KMS-11 (cell line): ENCODE measurements at regions not wholly inside any gene's neighbourhood (a gene's known extent, or its start where the extent isn't known, plus 50 kb on each side); places are given as distances from the start of the nearest gene placed in this dataset.

Source experiments
- H2AFZ ChIP-seq: fragments of 200-600 bp; sonication (generic); 2 replicates; pipeline ENCODE4 v1.6.1; 2016; ENCODE audit warnings: antibody characterized with exemption, mixed run types, low read depth
- H3K27ac ChIP-seq: fragments of 200-600 bp; sonication (generic); 2 replicates; pipeline ENCODE4 v1.6.1; 2016; ENCODE audit warnings: mild to moderate bottlenecking, mixed run types
- H3K27me3 ChIP-seq: fragments of 200-600 bp; sonication (generic); 2 replicates; pipeline ENCODE4 v1.6.1; 2017; ENCODE audit warnings: mild to moderate bottlenecking, low read depth, mixed run types, moderate library complexity; ENCODE audit not compliant: insufficient read depth
- H3K36me3 ChIP-seq: fragments of 200-600 bp; sonication (generic); 2 replicates; pipeline ENCODE4 v1.6.1; 2017; ENCODE audit warnings: mild to moderate bottlenecking, mixed run types; ENCODE audit not compliant: insufficient read depth
- H3K4me1 ChIP-seq: fragments of 200-600 bp; sonication (generic); 2 replicates; pipeline ENCODE4 v1.6.1; 2016; ENCODE audit warnings: mild to moderate bottlenecking, low read depth, mixed run types; ENCODE audit not compliant: poor library complexity, severe bottlenecking
- H3K4me2 ChIP-seq: fragments of 200-600 bp; sonication (generic); 2 replicates; pipeline ENCODE4 v1.7.0; 2016; ENCODE audit warnings: mild to moderate bottlenecking, mixed run types
- H3K4me3 ChIP-seq: fragments of 200-600 bp; sonication (generic); IDR thresholded peaks from 2 replicates; pipeline ENCODE4 v1.6.1; 2017; ENCODE audit warnings: low read depth, low read length, mixed read lengths; ENCODE audit not compliant: insufficient read depth
- H3K79me2 ChIP-seq: fragments of 200-600 bp; sonication (generic); 2 replicates; pipeline ENCODE4 v1.6.1; 2016; ENCODE audit warnings: low read depth, mixed run types; ENCODE audit not compliant: insufficient read depth
- H3K9ac ChIP-seq: fragments of 200-600 bp; sonication (generic); 2 replicates; pipeline ENCODE4 v1.6.1; 2016; ENCODE audit warnings: mild to moderate bottlenecking, mixed run types
- H4K20me1 ChIP-seq: fragments of 200-600 bp; sonication (generic); 2 replicates; pipeline ENCODE4 v1.6.1; 2016; ENCODE audit warnings: mild to moderate bottlenecking, mixed run types; ENCODE audit not compliant: insufficient read depth
- CTCF ChIP-seq: fragments of 200-600 bp; sonication (generic); conservative IDR thresholded peaks from 2 replicates; pipeline ENCODE4 v1.6.1; 2017; ENCODE audit warnings: low read depth, mild to moderate bottlenecking, antibody characterized with exemption, low read length, moderate library complexity, mixed read lengths

DNA sequence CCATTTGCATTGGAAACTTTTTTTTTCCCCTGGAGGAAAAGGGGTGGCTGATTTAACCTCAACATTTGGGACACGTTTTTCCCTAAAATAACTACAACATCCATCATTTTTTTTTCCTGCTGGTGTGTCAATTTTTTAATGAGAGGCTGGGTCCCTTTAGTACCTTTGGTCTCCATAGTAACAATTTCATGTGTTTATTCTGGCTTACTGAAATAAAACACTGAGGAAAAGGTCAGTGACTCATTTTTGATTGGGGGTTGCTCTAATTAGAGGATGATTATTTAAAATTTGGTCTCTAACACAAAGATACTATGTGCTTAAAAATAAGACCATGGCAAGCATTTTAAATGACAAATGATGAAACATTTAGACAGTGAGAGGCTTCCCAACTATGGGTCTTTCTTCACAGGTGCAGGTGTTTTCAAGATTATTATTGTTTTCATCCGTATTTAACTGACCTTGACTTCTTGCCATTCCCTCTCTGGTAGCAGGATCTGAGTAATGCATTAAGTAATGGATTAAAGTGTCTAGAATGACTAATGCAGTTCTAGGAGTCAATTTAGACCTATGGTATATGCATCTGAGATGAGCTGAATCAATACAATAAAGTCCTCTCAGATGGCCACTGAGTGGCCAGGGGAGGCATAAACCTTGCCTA, 406.4 kb downstream of the KCNRG start:
- no peak overlapping the region for H3K27ac ChIP-seq

GRCh38 chr13:50422181-50423148, 407.2 kb downstream of the KCNRG start:
- no peak for TF ChIP-seq CTCF
- Histone ChIP-seq H3K36me3 (no peaks in the 10 kb centered on the region), H2AFZ (no peak overlapping the region), H3K9ac (no peak overlapping the region), H3K4me3 (no peak overlapping the region), H3K4me1 (peaks cover 4% of the 10 kb centered on the region), H3K4me2 (no peak overlapping the region), H3K27me3 (no peaks in the 10 kb centered on the region), H3K27ac (no peak overlapping the region), H4K20me1 (no peaks in the 10 kb centered on the region), H3K79me2 (no peaks in the 10 kb centered on the region)

More for the DNA sequence above, 406.4 kb downstream of the KCNRG start:
- Histone ChIP-seq H2AFZ (no peak overlapping the region), H3K4me2 (no peak overlapping the region), H3K4me1 (no peaks in the 10 kb centered on the region), H3K9ac (no peak overlapping the region), H3K27me3 (no peaks in the 10 kb centered on the region), H3K79me2 (no peaks in the 10 kb centered on the region), H4K20me1 (no peaks in the 10 kb centered on the region), H3K36me3 (no peaks in the 10 kb centered on the region), H3K4me3 (no peak overlapping the region)
- no peak for TF ChIP-seq CTCF

DNA sequence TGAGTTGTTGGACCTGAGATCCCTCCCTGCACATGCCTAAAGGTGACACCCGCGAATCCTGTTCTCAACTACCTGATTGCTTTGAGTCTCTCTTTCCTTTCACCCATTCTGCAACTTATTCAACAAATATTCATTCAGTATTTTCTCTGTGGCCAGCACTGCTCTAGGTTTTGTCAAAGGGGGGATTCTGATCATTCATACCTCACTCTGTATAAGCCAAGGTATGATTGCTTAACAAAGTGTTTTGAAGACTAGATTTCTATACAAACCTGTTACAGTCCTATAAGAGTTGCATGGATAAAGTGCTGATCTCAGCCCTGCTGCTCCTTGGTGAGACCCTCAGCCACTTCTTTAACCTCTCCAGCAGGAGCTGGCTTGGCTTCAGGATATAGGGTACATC, 409.7 kb downstream of the KCNRG start:
- no peak overlapping the region for H2AFZ ChIP-seq
- H3K9ac ChIP-seq, result no peak overlapping the region
- no peaks in the 10 kb centered on the region for H3K36me3 ChIP-seq
- H3K27ac ChIP-seq, result no peak overlapping the region
- no peak for TF ChIP-seq CTCF
- no peak overlapping the region for H3K4me3 ChIP-seq
- no peaks in the 10 kb centered on the region for H4K20me1 ChIP-seq
- no peaks in the 10 kb centered on the region for H3K79me2 ChIP-seq
- no peak overlapping the region for H3K4me2 ChIP-seq
- H3K27me3 ChIP-seq, result no peaks in the 10 kb centered on the region
- H3K4me1 ChIP-seq, result peaks cover 24% of the 10 kb centered on the region

DNA sequence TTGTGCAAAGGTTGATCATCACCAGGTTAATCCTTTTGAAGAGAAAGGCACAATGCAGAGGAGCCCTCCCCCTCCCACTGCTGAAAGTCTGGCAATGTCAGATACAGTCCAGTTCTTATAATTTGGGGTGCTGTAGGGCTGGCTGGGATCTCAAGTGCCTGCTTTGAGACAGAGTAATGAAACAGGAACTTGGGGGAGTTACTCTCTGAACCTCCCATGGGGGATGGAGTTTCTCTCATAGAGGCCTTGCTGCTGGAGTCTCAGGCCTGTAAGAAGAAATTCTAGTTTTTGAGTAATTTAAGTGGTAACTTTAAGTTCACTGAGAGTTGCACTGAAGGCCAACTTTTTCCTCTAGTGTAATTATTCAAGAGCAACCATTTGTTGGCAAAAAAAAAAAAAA, 410.5 kb downstream of the KCNRG start:
- TF ChIP-seq CTCF, result no peak

More for the DNA sequence above, 410.5 kb downstream of the KCNRG start:
- Histone ChIP-seq H3K79me2 (no peaks in the 10 kb centered on the region), H3K4me2 (no peak overlapping the region), H3K27ac (no peak overlapping the region), H4K20me1 (no peaks in the 10 kb centered on the region), H2AFZ (no peak overlapping the region), H3K9ac (no peak overlapping the region), H3K4me1 (peaks cover 24% of the 10 kb centered on the region), H3K36me3 (no peaks in the 10 kb centered on the region), H3K27me3 (no peaks in the 10 kb centered on the region), H3K4me3 (no peak overlapping the region)
